GM21825 (cell line): ENCODE measurements at regions not wholly inside any gene's neighbourhood (a gene's known extent, or its start where the extent isn't known, plus 50 kb on each side); places are given as distances from the start of the nearest gene placed in this dataset.

Experiments
- ATAC-seq: cut with Tn5 transposase; IDR thresholded peaks from one replicate; pipeline ENCODE4 v1.9.1; 2021; ENCODE audit warnings: mild to moderate bottlenecking, moderate library complexity; ENCODE audit not compliant: unreplicated experiment

GRCh38 chr13:51518827-51519226, 65.4 kb upstream of the WDFY2 start:
- ATAC-seq: no peak

- no peak for ATAC-seq
Observed at GRCh38 chr13:51519771-51520216, 64.5 kb upstream of the WDFY2 start.

- ATAC-seq: no peak
Observed at GRCh38 chr13:51520524-51520923, 63.7 kb upstream of the WDFY2 start.

GRCh38 chr13:51523082-51523518, 61.2 kb upstream of the WDFY2 start:
- no peak for ATAC-seq

- ATAC-seq: no peak
Observed at GRCh38 chr13:51524312-51524711, 60.0 kb upstream of the WDFY2 start.

- no peak for ATAC-seq
Observed at GRCh38 chr13:51524829-51525566, 59.3 kb upstream of the WDFY2 start.

GRCh38 chr13:51525567-51526167, 58.6 kb upstream of the WDFY2 start:
- no peak for ATAC-seq

GRCh38 chr13:51526202-51526601, 58.1 kb upstream of the WDFY2 start:
- no peak for ATAC-seq

- ATAC-seq: no peak
Observed at GRCh38 chr13:51532736-51533197, 51.5 kb upstream of the WDFY2 start.

GRCh38 chr13:51534041-51534817, 50.0 kb upstream of the WDFY2 start:
- peak; percentile 86 for ATAC-seq
